ENCODE measurements at regions not wholly inside any gene's neighbourhood (a gene's known extent, or its start where the extent isn't known, plus 50 kb on each side); places are given as distances from the start of the nearest gene placed in this dataset.
"Not testable (repeated sequence)": the region's sequence is repeated elsewhere in the genome, so short reads cannot be mapped to it uniquely, and the experiment has no call there.

GRCh38 chrX:52261125-52261462 is 76.4 kb downstream of the MAGED4 start:
- no peak for DNase-seq (ENCODE audit: low read depth in 2 of 2)

- peak; percentile 76 to 86 for DNase-seq (ENCODE audit: low read depth in 2 of 2)
Measured at GRCh38 chrX:52261463-52262194, 76.9 kb downstream of the MAGED4 start.

GRCh38 chrX:52262195-52262546 is 77.5 kb downstream of the MAGED4 start:
- DNase-seq (ENCODE audit: low read depth in 2 of 2) = no peak

GRCh38 chrX:52263417-52263816 is 78.7 kb downstream of the MAGED4 start:
- DNase-seq (ENCODE audit: low read depth in 2 of 2) = no peak

GRCh38 chrX:52265713-52266112 is 81.0 kb downstream of the MAGED4 start:
- DNase-seq (ENCODE audit: low read depth in 2 of 2) = no peak

- not testable (repeated sequence) for DNase-seq (ENCODE audit: low read depth in 2 of 2)
Measured at GRCh38 chrX:52268502-52268901, 83.8 kb downstream of the MAGED4 start.

GRCh38 chrX:52270453-52271116 is 85.9 kb downstream of the MAGED4 start:
- DNase-seq (ENCODE audit: low read depth in 2 of 2) = no peak

- DNase-seq (ENCODE audit: low read depth in 2 of 2) = no peak
Measured at GRCh38 chrX:52271206-52271605, 86.5 kb downstream of the MAGED4 start.

GRCh38 chrX:52277666-52278065 is 91.2 kb upstream of the XAGE2 start:
- DNase-seq (ENCODE audit: low read depth in 2 of 2) = no peak

GRCh38 chrX:52280812-52281211 is 88.0 kb upstream of the XAGE2 start:
- DNase-seq (ENCODE audit: low read depth in 2 of 2) = no peak

- no peak for DNase-seq (ENCODE audit: low read depth in 2 of 2)
Measured at GRCh38 chrX:52284865-52285264, 84.0 kb upstream of the XAGE2 start.

- not testable (repeated sequence) for DNase-seq (ENCODE audit: low read depth in 2 of 2)
Measured at GRCh38 chrX:52298968-52299367, 69.9 kb upstream of the XAGE2 start.

- not testable (repeated sequence) for DNase-seq (ENCODE audit: low read depth in 2 of 2)
Measured at GRCh38 chrX:52308532-52308931, 60.3 kb upstream of the XAGE2 start.

All from activated CD8-positive, alpha-beta memory T cell treated with anti-CD3 and anti-CD28 coated beads for 4 hours (primary cell).